Fibroblast of the conjunctiva (primary cell): ENCODE measurements at regions not wholly inside any gene's neighbourhood (a gene's known extent, or its start where the extent isn't known, plus 50 kb on each side); places are given as distances from the start of the nearest gene placed in this dataset.

ENCODE experiments used
- DNase-seq: peaks from one replicate; pipeline ENCODE4 v3.0.0-alpha.2; 2010; ENCODE audit warnings: low read depth

GRCh38 chr4:122034619-122035018, 82.8 kb upstream of the TRPC3 start:
- DNase-seq, result no peak

DNA sequence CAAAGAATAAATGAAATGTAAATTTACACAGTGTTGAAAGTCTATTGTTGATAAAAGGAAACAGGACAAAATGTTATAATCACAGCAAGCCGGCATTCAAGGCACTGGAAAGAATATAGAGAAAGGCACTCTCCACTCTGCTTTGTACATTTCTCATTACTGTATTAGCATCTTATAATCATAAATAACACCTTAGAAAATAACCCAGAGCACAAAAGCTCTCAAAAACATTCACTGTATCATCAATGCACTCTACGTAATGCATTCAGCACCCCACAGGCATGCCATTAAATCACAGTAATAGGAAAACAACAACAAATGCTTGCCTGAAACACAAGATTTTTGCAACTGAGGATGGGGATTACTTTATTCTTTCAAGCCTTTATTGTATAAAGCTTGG, 75.3 kb upstream of the TRPC3 start:
- DNase-seq, result no peak

GRCh38 chr4:122017296-122017695, 65.4 kb upstream of the TRPC3 start:
- no peak for DNase-seq

GRCh38 chr4:122015203-122015602, 63.3 kb upstream of the TRPC3 start:
- DNase-seq, result no peak

DNA sequence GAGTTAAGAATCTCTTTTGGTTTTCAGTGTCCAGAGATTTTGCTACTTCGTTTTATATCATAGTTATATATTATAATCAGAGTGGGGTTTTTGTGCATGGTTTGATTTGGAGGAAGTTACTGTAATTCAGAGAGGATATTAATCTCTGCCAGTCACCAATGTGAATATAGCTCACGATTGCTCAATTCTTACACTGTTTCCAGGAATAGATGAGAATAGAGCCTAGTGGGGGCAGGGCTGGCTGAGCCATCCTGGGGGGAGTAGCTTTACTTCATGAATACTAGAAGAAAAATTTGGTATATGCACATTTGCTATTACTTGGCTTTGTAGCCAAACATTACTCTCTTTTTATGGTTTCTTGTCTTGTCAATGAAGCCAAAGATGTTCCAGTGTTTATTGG, 60.9 kb upstream of the TRPC3 start:
- DNase-seq, result no peak

DNA sequence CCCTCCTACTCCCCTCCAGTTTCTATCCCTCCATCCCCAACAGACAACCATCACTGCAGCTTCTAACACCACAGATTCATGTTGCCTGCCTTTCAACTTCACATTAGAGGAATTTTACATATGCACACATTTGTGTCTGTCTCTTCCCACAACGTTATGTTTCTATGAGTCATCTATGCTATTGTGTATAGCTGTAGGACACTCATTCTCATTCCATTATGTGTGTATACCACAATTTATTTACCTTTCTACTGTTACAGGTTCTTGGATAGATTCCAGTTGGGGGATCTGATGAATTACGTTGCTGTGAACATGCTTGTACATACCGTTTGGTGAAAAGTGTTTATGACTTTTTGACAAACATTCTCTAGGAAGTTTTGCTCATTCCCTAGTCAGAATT, 58.8 kb upstream of the TRPC3 start:
- DNase-seq, result no peak

GRCh38 chr4:122009524-122009923, 57.7 kb upstream of the TRPC3 start:
- no peak for DNase-seq

DNA sequence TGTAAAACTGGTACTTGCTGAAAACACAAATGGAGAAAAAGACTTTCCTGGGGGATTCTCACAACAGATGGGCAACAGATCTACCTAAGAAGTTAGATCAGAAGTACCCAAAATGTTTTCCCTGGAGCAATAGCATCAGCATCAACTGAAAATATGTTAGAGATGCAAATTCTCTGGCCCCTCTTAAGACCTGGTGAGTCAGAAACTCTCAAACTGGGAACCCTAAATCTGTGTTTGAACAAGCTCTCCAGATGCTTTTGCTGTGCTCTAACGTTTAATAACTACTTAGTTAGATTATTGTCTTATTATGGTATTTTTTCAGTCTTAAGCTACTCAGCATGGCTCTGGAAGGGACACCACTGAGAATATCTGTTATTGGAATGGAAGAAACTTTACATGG, 55.2 kb upstream of the TRPC3 start:
- no peak for DNase-seq

GRCh38 chr4:122005064-122005755, 53.4 kb upstream of the TRPC3 start:
- DNase-seq, result no peak

- no peak for DNase-seq
Observed at GRCh38 chr4:122003335-122003734, 51.5 kb upstream of the TRPC3 start.
